ENCODE measurements at regions not wholly inside any gene's neighbourhood (a gene's known extent, or its start where the extent isn't known, plus 50 kb on each side); places are given as distances from the start of the nearest gene placed in this dataset.
"Not testable (repeated sequence)": the region's sequence is repeated elsewhere in the genome, so short reads cannot be mapped to it uniquely, and the experiment has no call there.

GRCh38 chr4:163693211-163693610, 198.7 kb downstream of the TMA16 start (continued):
- no peak for TF ChIP-seq TFCP2L1 (CRISPR knock-in tag; IDR thresholded peaks at IDR 0.05)

- H3K4me2 ChIP-seq: peak overlapping the region; percentile 67
- peak overlapping the region; percentile 57 to 68; a peak in 5 of 6 replicates for H3K27ac ChIP-seq
- no peaks in the 10 kb centered on the region; the same call in 2 of the 3 replicates for H3K9me3 ChIP-seq
- WGBS (ENCODE audit: missing lambda C conversion rate): 17% methylated on average over 4 of the region's 4 CpGs
- POLR2A ChIA-PET: no interaction called here
- TF ChIP-seq CHD2 (IDR thresholded peaks at IDR 0.05; ENCODE audit: low read length, partially characterized antibody) (no peak), FOSL2 (IDR thresholded peaks at IDR 0.05) (0 out of 2 replicates have a peak, but pooled peaks have one; percentile 15), FOSL2 (CRISPR knock-in tag; IDR thresholded peaks at IDR 0.05) (0 out of 2 replicates have a peak, but pooled peaks have one; percentile 27), JUNB (IDR thresholded peaks at IDR 0.05) (peak; percentile 41; the same call in 1 of the 2 replicates)
- DNase-seq (ENCODE audit: low read depth in 1 of 2, low spot score in 1 of 2) (peak in 1 of 2 experiments; percentile 17), FAIRE-seq (no peak), ATAC-seq (peak; percentile 53 to 54; a peak in 4 of 6 replicates)
- H3K4me3 ChIP-seq: no peak overlapping the region
- peaks cover 13% of the 10 kb centered on the region; the same call in 2 of the 3 replicates for H3K4me1 ChIP-seq
- CTCF ChIA-PET: no interaction called here
Observed at GRCh38 chr4:163693776-163694175, 199.3 kb downstream of the TMA16 start.

- Histone ChIP-seq H3K9me3 (no peaks in the 10 kb centered on the region; the same call in 2 of the 3 replicates), H3K4me1 (peaks cover 13% of the 10 kb centered on the region; the same call in 2 of the 3 replicates), H3K4me2 (peak overlapping the region; percentile 67), H3K4me3 (no peak overlapping the region), H3K27ac (peak overlapping the region; percentile 57 to 68; a peak in 5 of 6 replicates)
- ChIA-PET POLR2A (no interaction called here), CTCF (no interaction called here)
- DNase-seq (ENCODE audit: low read depth in 1 of 2, low spot score in 1 of 2): no peak
- no peak for TF ChIP-seq FOSL2 (IDR thresholded peaks at IDR 0.05)
- TF ChIP-seq FOSL2 (CRISPR knock-in tag; IDR thresholded peaks at IDR 0.05): no peak
- peak; percentile 68 to 75 for ATAC-seq
- FAIRE-seq: no peak
Observed at GRCh38 chr4:163694385-163694784, 199.9 kb downstream of the TMA16 start.

GRCh38 chr4:163697121-163697520, 202.6 kb downstream of the TMA16 start:
- no peak overlapping the region for H3K27ac ChIP-seq
- H3K4me3 ChIP-seq: no peak overlapping the region
- POLR2A ChIA-PET: no interaction called here
- no peak for ATAC-seq
- FAIRE-seq: no peak
- peak in 1 of 2 experiments; percentile 2 for DNase-seq (ENCODE audit: low read depth in 1 of 2, low spot score in 1 of 2)
- TF ChIP-seq POLR2A (IDR thresholded peaks at IDR 0.05; ENCODE audit: low read length) (no peak), TFCP2L1 (CRISPR knock-in tag; IDR thresholded peaks at IDR 0.05) (no peak), CTCF (IDR thresholded peaks at IDR 0.05) (no peak), REST (IDR thresholded peaks at IDR 0.05) (no peak), EHMT2 (IDR thresholded peaks at IDR 0.05; ENCODE audit: low read depth) (no peak)
- H3K4me2 ChIP-seq: no peak overlapping the region
- peaks cover 13% of the 10 kb centered on the region; the same call in 2 of the 3 replicates for H3K4me1 ChIP-seq
- no peaks in the 10 kb centered on the region; the same call in 2 of the 3 replicates for H3K9me3 ChIP-seq
- WGBS (ENCODE audit: missing lambda C conversion rate): 16% methylated on average over 3 of the region's 3 CpGs
- CTCF ChIA-PET: no interaction called here

- H3K27ac ChIP-seq; DNase-seq (ENCODE audit: low read depth in 1 of 2, low spot score in 1 of 2); CTCF ChIA-PET; H3K4me1 ChIP-seq; ATAC-seq; H3K4me2 ChIP-seq; POLR2A ChIA-PET; FAIRE-seq; H3K9me3 ChIP-seq; H3K4me3 ChIP-seq: not testable (repeated sequence)
- 76% methylated on average over 4 of the region's 4 CpGs for WGBS (ENCODE audit: missing lambda C conversion rate)
Observed at GRCh38 chr4:163700383-163700782, 205.9 kb downstream of the TMA16 start.

Measured in A549 (cell line).